ENCODE measurements at regions not wholly inside any gene's neighbourhood (a gene's known extent, or its start where the extent isn't known, plus 50 kb on each side); places are given as distances from the start of the nearest gene placed in this dataset.
A peak's percentile ranks its signal among the peaks of the same experiment; 100 is the strongest.
"Not testable (repeated sequence)": the region's sequence is repeated elsewhere in the genome, so short reads cannot be mapped to it uniquely, and the experiment has no call there.

- Mint-ChIP-seq H3K9me3 (ENCODE audit: unreplicated experiment) (peaks cover 11% of the 10 kb centered on the region), H3K36me3 (ENCODE audit: insufficient read depth, unreplicated experiment) (no peaks in the 10 kb centered on the region), H3K27me3 (ENCODE audit: insufficient read depth, unreplicated experiment) (no peaks in the 10 kb centered on the region), H3K4me3 (ENCODE audit: unreplicated experiment) (no peak overlapping the region), H3K27ac (ENCODE audit: unreplicated experiment) (no peak overlapping the region), H3K4me1 (ENCODE audit: low read depth, unreplicated experiment) (peaks cover 8% of the 10 kb centered on the region)
- Histone ChIP-seq H3K27me3 (replicated peaks; ENCODE audit: control insufficient read depth, insufficient read depth, low read length) (no peaks in the 10 kb centered on the region), H3K9me3 (no peaks in the 10 kb centered on the region), H3K4me1 (peaks cover 13% of the 10 kb centered on the region), H3K36me3 (ENCODE audit: control insufficient read depth, insufficient read depth, low read length) (no peaks in the 10 kb centered on the region), H3K4me3 (ENCODE audit: low read depth, low read length) (no peak overlapping the region)
- ChIA-PET CTCF (no interaction called here), POLR2A (no interaction called here)
- DNase-seq, result no peak
- TF ChIP-seq, protein P1, sequence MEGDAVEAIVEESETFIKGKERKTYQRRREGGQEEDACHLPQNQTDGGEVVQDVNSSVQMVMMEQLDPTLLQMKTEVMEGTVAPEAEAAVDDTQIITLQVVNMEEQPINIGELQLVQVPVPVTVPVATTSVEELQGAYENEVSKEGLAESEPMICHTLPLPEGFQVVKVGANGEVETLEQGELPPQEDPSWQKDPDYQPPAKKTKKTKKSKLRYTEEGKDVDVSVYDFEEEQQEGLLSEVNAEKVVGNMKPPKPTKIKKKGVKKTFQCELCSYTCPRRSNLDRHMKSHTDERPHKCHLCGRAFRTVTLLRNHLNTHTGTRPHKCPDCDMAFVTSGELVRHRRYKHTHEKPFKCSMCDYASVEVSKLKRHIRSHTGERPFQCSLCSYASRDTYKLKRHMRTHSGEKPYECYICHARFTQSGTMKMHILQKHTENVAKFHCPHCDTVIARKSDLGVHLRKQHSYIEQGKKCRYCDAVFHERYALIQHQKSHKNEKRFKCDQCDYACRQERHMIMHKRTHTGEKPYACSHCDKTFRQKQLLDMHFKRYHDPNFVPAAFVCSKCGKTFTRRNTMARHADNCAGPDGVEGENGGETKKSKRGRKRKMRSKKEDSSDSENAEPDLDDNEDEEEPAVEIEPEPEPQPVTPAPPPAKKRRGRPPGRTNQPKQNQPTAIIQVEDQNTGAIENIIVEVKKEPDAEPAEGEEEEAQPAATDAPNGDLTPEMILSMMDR (IDR thresholded peaks at IDR 0.05; ENCODE audit: insufficient read depth in 1 of 2, low read depth in 1 of 2, low read length in 1 of 2, severe bottlenecking in 1 of 2, unreplicated experiment in 1 of 2), result no peak
- BruUV-seq (replicated peaks), result no TSS peak
- intact Hi-C loops (cut with micrococcal nuclease; ENCODE audit: unreplicated experiment), result no loop called here
These were observed 265.7 kb downstream of the SEMA3D start for GRCh38 chr7:84921154-84921553.

DNA sequence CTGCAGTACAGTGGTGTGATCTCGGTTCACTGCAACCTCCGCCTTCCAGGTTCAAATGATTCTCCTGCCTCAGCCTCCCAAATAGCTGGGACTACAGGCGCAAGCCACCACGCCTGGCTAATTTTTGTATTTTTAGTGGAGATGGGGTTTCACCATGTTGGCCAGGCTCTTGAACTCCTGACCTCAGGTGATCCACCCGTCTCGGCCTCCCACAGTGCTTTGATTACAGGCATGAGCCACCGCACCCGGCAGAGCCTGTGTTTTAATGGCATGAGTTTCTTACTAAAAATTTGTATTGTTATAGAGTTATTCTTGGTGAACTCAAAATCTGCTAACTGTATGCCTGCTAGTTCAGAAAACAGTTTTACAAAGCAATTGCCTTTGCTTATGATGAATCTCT lies 269.9 kb downstream of the SEMA3D start:
- H3K4me1 Mint-ChIP-seq (ENCODE audit: low read depth, unreplicated experiment), result peaks cover 15% of the 10 kb centered on the region
- H3K27me3 Mint-ChIP-seq (ENCODE audit: insufficient read depth, unreplicated experiment); H3K36me3 Mint-ChIP-seq (ENCODE audit: insufficient read depth, unreplicated experiment); H3K36me3 ChIP-seq (ENCODE audit: control insufficient read depth, insufficient read depth, low read length); H3K27me3 ChIP-seq (replicated peaks; ENCODE audit: control insufficient read depth, insufficient read depth, low read length); H3K27ac Mint-ChIP-seq (ENCODE audit: unreplicated experiment); H3K9me3 ChIP-seq; BruUV-seq (replicated peaks); CTCF ChIA-PET; DNase-seq; POLR2A ChIA-PET; H3K4me3 Mint-ChIP-seq (ENCODE audit: unreplicated experiment); H3K4me3 ChIP-seq (ENCODE audit: low read depth, low read length): not testable (repeated sequence)
- H3K9me3 Mint-ChIP-seq (ENCODE audit: unreplicated experiment), result peaks cover 11% of the 10 kb centered on the region
- intact Hi-C loops (cut with micrococcal nuclease; ENCODE audit: unreplicated experiment), result loop anchor here (1.0 to 10.0 kb wide), 3 partner anchors 7 to 388 kb away; no protein-coding TSS in a partner anchor
- peaks cover 30% of the 10 kb centered on the region for H3K4me1 ChIP-seq

DNA sequence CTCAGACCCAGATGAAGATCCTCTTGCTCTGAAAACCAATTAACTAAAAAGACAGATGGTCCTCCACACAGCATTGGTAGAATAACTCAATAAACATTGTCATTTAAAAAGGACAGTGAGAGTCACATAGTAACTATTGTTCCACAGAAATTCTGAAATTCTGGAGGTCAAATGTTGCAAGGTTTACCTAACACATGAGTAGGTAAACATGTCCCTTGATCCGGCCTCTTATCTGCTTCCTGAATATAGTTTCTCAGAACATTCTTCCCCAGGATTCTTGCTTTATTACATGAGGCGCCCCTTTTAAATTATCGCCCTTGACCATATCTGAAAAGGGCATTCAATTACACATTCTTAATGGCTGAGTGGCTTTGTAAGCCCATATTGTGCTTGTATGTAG lies 270.7 kb downstream of the SEMA3D start:
- no peak overlapping the region for H3K4me3 Mint-ChIP-seq (ENCODE audit: unreplicated experiment)

More for the DNA sequence above, 270.7 kb downstream of the SEMA3D start:
- H3K9me3 Mint-ChIP-seq (ENCODE audit: unreplicated experiment), result peaks cover 11% of the 10 kb centered on the region
- peaks cover 16% of the 10 kb centered on the region for H3K4me1 Mint-ChIP-seq (ENCODE audit: low read depth, unreplicated experiment)
- TF ChIP-seq, protein P1 (IDR thresholded peaks at IDR 0.05; ENCODE audit: insufficient read depth in 1 of 2, low read depth in 1 of 2, low read length in 1 of 2, severe bottlenecking in 1 of 2, unreplicated experiment in 1 of 2), result no peak
- ChIA-PET POLR2A (no interaction called here), CTCF (no interaction called here)
- H3K4me1 ChIP-seq, result peaks cover 30% of the 10 kb centered on the region
- H3K27me3 Mint-ChIP-seq (ENCODE audit: insufficient read depth, unreplicated experiment), result no peaks in the 10 kb centered on the region
- H3K36me3 Mint-ChIP-seq (ENCODE audit: insufficient read depth, unreplicated experiment), result no peaks in the 10 kb centered on the region
- H3K9me3 ChIP-seq, result no peaks in the 10 kb centered on the region
- peak overlapping the region; percentile 22 for H3K27ac Mint-ChIP-seq (ENCODE audit: unreplicated experiment)
- intact Hi-C loops (cut with micrococcal nuclease; ENCODE audit: unreplicated experiment), result loop anchor here (1.0 to 10.0 kb wide), 3 partner anchors 8 to 387 kb away; no protein-coding TSS in a partner anchor
- peak in 1 of 2 experiments; percentile 51 for DNase-seq
- no peak overlapping the region for H3K4me3 ChIP-seq (ENCODE audit: low read depth, low read length)
- no TSS peak for BruUV-seq (replicated peaks)
- no peaks in the 10 kb centered on the region for H3K27me3 ChIP-seq (replicated peaks; ENCODE audit: control insufficient read depth, insufficient read depth, low read length)
- no peaks in the 10 kb centered on the region for H3K36me3 ChIP-seq (ENCODE audit: control insufficient read depth, insufficient read depth, low read length)

Data from Caco-2 (cell line).